ENCODE measurements at regions not wholly inside any gene's neighbourhood (a gene's known extent, or its start where the extent isn't known, plus 50 kb on each side); places are given as distances from the start of the nearest gene placed in this dataset. TPM values are rescaled to one million over a fixed set of nuclear protein-coding genes. Genes with fewer than 3 reads are reported as not detected.
A peak's percentile ranks its signal among the peaks of the same experiment; 100 is the strongest.
"Not testable (repeated sequence)": the region's sequence is repeated elsewhere in the genome, so short reads cannot be mapped to it uniquely, and the experiment has no call there.

DNA sequence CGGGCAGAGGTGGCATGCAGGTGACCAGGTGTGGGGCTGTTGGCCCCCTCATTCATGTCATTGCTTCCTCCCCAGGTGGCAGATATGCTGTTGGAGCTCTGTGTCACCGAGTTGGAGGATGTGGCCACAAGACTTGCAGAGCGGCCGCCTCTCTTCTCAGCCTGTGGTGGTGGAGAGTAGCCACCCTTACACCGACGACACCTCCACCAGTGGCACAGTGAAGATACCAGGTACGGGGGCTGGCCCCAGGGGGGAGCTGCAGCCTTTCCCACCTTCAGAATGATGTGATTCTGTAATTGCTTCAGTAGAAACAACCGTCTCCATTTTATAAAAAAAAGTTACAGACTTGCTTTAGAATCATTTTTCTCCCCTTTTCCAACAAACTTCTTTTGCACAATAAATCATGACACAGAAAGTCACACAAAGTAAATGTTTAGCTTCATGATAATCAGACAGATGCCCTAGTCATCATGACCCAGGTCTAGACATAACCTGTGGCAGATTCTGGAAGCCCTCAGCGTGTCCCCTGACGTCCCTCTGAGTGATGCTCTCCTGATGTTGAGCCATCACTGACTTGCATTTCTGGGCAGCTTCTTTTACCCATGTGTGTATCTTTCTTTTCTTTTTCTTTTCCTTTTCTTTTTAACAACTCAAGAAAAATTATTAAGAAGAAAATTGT is 76.0 kb upstream of the FAN1 start:
- H3K36me3 ChIP-seq (ENCODE audit: control insufficient read depth, insufficient read depth, low read length) = no peaks in the 10 kb centered on the region
- POLR2A ChIA-PET = no interaction called here
- no peak for DNase-seq (ENCODE audit: low read depth)
- no peak overlapping the region for H3K4me3 ChIP-seq (ENCODE audit: low read depth, low read length)
- CTCF ChIA-PET = no interaction called here
- H3K27me3 ChIP-seq (ENCODE audit: control insufficient read depth, insufficient read depth, low read length) = no peaks in the 10 kb centered on the region
- TF ChIP-seq, protein P1, sequence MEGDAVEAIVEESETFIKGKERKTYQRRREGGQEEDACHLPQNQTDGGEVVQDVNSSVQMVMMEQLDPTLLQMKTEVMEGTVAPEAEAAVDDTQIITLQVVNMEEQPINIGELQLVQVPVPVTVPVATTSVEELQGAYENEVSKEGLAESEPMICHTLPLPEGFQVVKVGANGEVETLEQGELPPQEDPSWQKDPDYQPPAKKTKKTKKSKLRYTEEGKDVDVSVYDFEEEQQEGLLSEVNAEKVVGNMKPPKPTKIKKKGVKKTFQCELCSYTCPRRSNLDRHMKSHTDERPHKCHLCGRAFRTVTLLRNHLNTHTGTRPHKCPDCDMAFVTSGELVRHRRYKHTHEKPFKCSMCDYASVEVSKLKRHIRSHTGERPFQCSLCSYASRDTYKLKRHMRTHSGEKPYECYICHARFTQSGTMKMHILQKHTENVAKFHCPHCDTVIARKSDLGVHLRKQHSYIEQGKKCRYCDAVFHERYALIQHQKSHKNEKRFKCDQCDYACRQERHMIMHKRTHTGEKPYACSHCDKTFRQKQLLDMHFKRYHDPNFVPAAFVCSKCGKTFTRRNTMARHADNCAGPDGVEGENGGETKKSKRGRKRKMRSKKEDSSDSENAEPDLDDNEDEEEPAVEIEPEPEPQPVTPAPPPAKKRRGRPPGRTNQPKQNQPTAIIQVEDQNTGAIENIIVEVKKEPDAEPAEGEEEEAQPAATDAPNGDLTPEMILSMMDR (IDR thresholded peaks at IDR 0.05; ENCODE audit: insufficient read depth, low read depth, low read length) = no peak

DNA sequence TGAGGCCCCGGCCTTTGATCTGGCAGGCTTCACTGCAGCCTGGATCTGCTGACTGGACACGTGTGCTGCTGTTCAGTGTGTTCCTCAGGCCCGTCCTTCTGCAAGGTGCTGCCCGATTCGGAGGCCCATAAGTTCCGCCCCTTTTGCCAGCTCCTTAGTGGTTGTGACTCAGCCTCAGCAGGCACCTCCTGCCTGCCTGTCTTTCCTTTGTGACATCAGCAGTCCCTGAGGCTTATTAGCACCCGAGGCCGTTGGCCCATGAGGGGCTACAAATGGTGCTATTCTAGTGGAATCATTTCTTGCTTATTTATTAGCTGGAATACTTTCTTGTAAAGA is 75.4 kb upstream of the FAN1 start:
- CTCF ChIA-PET; H3K27me3 ChIP-seq (ENCODE audit: control insufficient read depth, insufficient read depth, low read length); H3K4me3 ChIP-seq (ENCODE audit: low read depth, low read length); H3K36me3 ChIP-seq (ENCODE audit: control insufficient read depth, insufficient read depth, low read length): not testable (repeated sequence)
- POLR2A ChIA-PET = interaction anchor here (0.6 kb wide), 1 partner anchor 269 kb away, joined by 3 read pairs; no protein-coding TSS in a partner anchor
- DNase-seq (ENCODE audit: low read depth) = peak; percentile 1

- CTCF ChIA-PET = no interaction called here
- Histone ChIP-seq H3K36me3 (ENCODE audit: control insufficient read depth, insufficient read depth, low read length) (no peaks in the 10 kb centered on the region), H3K4me3 (ENCODE audit: low read depth, low read length) (no peak overlapping the region), H3K27me3 (ENCODE audit: control insufficient read depth, insufficient read depth, low read length) (no peaks in the 10 kb centered on the region)
- POLR2A ChIA-PET = no interaction called here
- TF ChIP-seq, protein P1 (IDR thresholded peaks at IDR 0.05; ENCODE audit: insufficient read depth, low read depth, low read length) = no peak
- DNase-seq (ENCODE audit: low read depth) = no peak
Measured at GRCh38 chr15:30830961-30831360, 72.8 kb upstream of the FAN1 start.

- CTCF ChIA-PET = interaction anchor here (0.6 to 1.2 kb wide), 2 partner anchors 13 to 25 kb away, joined by 3 read pairs; no protein-coding TSS in a partner anchor
- POLR2A ChIA-PET; H3K36me3 ChIP-seq (ENCODE audit: control insufficient read depth, insufficient read depth, low read length); H3K4me3 ChIP-seq (ENCODE audit: low read depth, low read length); H3K27me3 ChIP-seq (ENCODE audit: control insufficient read depth, insufficient read depth, low read length); DNase-seq (ENCODE audit: low read depth): not testable (repeated sequence)
Measured at GRCh38 chr15:30833379-30833778, 70.3 kb upstream of the FAN1 start.

DNA sequence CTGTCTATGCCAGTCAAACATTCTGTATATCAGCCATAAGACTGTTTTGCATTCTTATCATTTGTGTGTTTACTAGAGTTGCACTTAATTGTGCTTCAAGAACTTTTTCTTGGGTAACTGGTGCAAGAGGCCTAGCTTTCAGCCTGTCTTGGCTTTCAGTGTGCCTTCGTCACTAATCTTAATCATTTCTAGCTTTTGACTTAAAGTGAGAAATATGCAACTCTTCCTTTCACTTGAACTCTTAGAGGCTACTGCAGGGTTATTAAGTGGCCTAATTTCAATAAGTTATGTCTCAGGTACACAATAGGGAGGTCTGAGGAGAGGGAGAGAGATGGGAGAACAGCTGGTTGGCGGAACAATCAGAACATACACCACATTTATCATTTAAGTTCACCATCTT is 62.1 kb upstream of the FAN1 start:
- H3K27me3 ChIP-seq (ENCODE audit: control insufficient read depth, insufficient read depth, low read length); CTCF ChIA-PET; POLR2A ChIA-PET; H3K36me3 ChIP-seq (ENCODE audit: control insufficient read depth, insufficient read depth, low read length); H3K4me3 ChIP-seq (ENCODE audit: low read depth, low read length); DNase-seq (ENCODE audit: low read depth): not testable (repeated sequence)

DNA sequence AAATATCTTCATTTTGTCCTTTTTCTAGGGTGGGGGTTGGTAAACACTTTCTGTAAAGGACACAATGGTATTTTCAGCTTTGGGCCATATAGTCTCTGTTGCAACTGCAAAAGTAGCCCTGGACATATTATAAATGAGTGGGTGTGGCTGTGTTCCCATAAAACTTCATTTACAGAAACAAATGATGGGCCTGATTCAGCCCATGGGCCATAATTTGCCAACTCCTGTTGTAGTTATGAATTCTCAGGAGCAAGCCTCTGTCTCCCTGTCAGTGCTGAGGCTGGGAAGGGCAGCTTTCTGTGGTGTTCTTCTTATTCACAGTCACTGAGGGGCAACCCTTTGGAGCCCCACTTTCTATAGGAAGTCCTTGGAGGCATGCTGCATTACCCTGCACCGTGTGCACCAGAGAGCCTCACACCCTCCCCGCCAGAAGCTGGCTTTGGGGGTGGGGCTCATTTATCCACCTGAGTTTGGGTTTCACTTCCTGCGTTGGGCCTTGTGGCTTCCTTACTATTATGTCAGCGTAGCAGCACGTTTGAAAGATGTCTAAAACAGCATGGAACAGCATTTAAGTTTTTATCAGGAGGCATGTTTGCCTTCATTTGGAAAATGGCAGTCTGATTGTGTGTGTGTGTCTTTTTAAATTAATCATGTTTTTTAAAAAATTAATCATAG is 60.8 kb upstream of the FAN1 start:
- H3K4me3 ChIP-seq (ENCODE audit: low read depth, low read length); CTCF ChIA-PET; H3K36me3 ChIP-seq (ENCODE audit: control insufficient read depth, insufficient read depth, low read length); H3K27me3 ChIP-seq (ENCODE audit: control insufficient read depth, insufficient read depth, low read length); POLR2A ChIA-PET; DNase-seq (ENCODE audit: low read depth): not testable (repeated sequence)

DNA sequence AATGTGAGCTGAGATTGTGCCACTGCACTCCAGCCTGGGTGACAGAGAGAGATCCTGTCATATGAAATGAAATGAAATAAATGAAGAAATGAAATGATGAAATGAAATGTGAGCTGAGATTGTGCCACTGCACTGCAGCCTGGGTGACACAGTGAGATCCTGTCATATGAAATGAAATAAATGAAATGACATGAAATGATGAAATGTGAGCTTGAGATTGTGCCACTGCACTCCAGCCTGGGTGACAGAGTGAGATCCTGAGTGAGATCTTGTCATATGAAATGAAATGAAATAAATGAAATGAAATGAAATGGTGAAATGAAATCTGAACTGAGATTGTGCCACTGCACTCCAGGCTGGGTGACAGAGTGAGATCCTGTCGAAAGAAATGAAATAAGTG is 58.2 kb upstream of the FAN1 start:
- DNase-seq (ENCODE audit: low read depth); POLR2A ChIA-PET; H3K36me3 ChIP-seq (ENCODE audit: control insufficient read depth, insufficient read depth, low read length); H3K4me3 ChIP-seq (ENCODE audit: low read depth, low read length); H3K27me3 ChIP-seq (ENCODE audit: control insufficient read depth, insufficient read depth, low read length): not testable (repeated sequence)
- CTCF ChIA-PET = interaction anchor here (0.8 to 3.0 kb wide), 2 partner anchors 13 to 21 kb away, joined by 3 to 18 read pairs; no protein-coding TSS in a partner anchor

Small RNAs in the stretch of these regions (small RNA-seq; reads per million reads assigned to genes)
- gene RN7SL82P (ENCODE audit: insufficient read length, low read depth, low replicate concordance) = not detected
